ENCODE measurements at regions not wholly inside any gene's neighbourhood (a gene's known extent, or its start where the extent isn't known, plus 50 kb on each side); places are given as distances from the start of the nearest gene placed in this dataset.

GRCh38 chr6:90739802-90740201 lies 152.9 kb upstream of the MAP3K7 start:
- no peak for DNase-seq (ENCODE audit: low read depth in 1 of 2, low spot score in 2 of 2)
- Histone ChIP-seq H3K9me3 (ENCODE audit: insufficient read depth in 2 of 2, low read depth in 1 of 2, low read length in 1 of 2) (no peaks in the 10 kb centered on the region), H2AFZ (ENCODE audit: low read length) (peak overlapping the region; percentile 82), H2BK20ac (ENCODE audit: low read length) (no peak overlapping the region), H4K8ac (ENCODE audit: extremely low read depth, insufficient read depth, low read length) (no peak overlapping the region), H2AK5ac (ENCODE audit: low read depth, low read length) (no peak overlapping the region), H3K27ac (ENCODE audit: low read depth, low read length) (no peak overlapping the region), H4K5ac (ENCODE audit: insufficient read length, low read depth, low read length) (no peak overlapping the region), H4K91ac (replicated peaks; ENCODE audit: insufficient read length, low read length) (no peak overlapping the region), H2BK15ac (ENCODE audit: low read length) (no peak overlapping the region), H3K23ac (ENCODE audit: insufficient read length) (no peak overlapping the region), H3K4ac (replicated peaks; ENCODE audit: insufficient read length, low read depth, low read length) (no peak overlapping the region), H3K79me1 (ENCODE audit: low read depth, low read length) (no peaks in the 10 kb centered on the region), H3K23me2 (ENCODE audit: low read depth, low read length) (no peaks in the 10 kb centered on the region), H4K20me1 (replicated peaks in 1 of 2; ENCODE audit: control insufficient read depth in 1 of 2, insufficient read depth in 2 of 2, low read length in 2 of 2) (no peaks in the 10 kb centered on the region), H3K18ac (ENCODE audit: extremely low read depth, low read length) (no peak overlapping the region), H3K36me3 (ENCODE audit: control insufficient read depth in 2 of 4, insufficient read depth in 4 of 4, low read length in 3 of 4) (no peaks in the 10 kb centered on the region), H3K27me3 (replicated peaks in 1 of 4; ENCODE audit: control insufficient read depth in 3 of 4, extremely low read depth in 1 of 4, insufficient read depth in 3 of 4, low read length in 3 of 4) (no peaks in the 10 kb centered on the region), H3K4me3 (ENCODE audit: extremely low read depth in 1 of 4, insufficient read depth in 2 of 4, low read depth in 3 of 4, low read length in 4 of 4) (no peak overlapping the region), H2BK120ac (replicated peaks; ENCODE audit: low read depth, low read length) (no peak overlapping the region), H2BK12ac (ENCODE audit: low read depth, low read length) (no peak overlapping the region), H3K4me2 (ENCODE audit: insufficient read depth in 1 of 2, low read depth in 2 of 2, low read length in 2 of 2) (no peak overlapping the region), H3K4me1 (replicated peaks in 1 of 4; ENCODE audit: control insufficient read depth in 3 of 4, insufficient read depth in 4 of 4, low read length in 3 of 4) (peaks cover 0 to 3% (median 0%) of the 10 kb centered on the region in 4 experiments; a peak in 1 of 7 replicates), H3K9ac (replicated peaks in 1 of 4; ENCODE audit: extremely low read depth in 1 of 4, low read depth in 3 of 4, low read length in 3 of 4) (no peak overlapping the region), H3K14ac (ENCODE audit: insufficient read length) (no peak overlapping the region), H3K79me2 (ENCODE audit: control insufficient read depth in 1 of 2, insufficient read depth in 2 of 2, low read length in 2 of 2) (no peaks in the 10 kb centered on the region), H2BK5ac (ENCODE audit: low read depth, low read length) (no peak overlapping the region), H3K56ac (replicated peaks; ENCODE audit: insufficient read length, low read depth, low read length) (no peak overlapping the region)
- WGBS, 2 experiments (ENCODE audit: extremely low coverage in 1 of 2, insufficient coverage in 1 of 2, insufficient read length in 1 of 2, insufficient replicate concordance in 2 of 2, low coverage in 1 of 2, low lambda C conversion rate in 2 of 2, missing lambda C conversion rate in 1 of 2) = 74% methylated on average over 3 of the region's 4 CpGs; no CpG with 5 or more reads in 1 of the 2 experiments
- ChIA-PET CTCF (ENCODE audit: partially characterized antibody) (interaction anchor here (2.0 kb wide), 1 partner anchor 13 kb away, joined by 6 read pairs; no protein-coding TSS in a partner anchor), POLR2A (ENCODE audit: partially characterized antibody) (interaction anchor here (1.6 kb wide), 1 partner anchor 8 kb away, joined by 5 read pairs; no protein-coding TSS in a partner anchor)
- no peak for FAIRE-seq
- no peak for TF ChIP-seq SP4 (IDR thresholded peaks at IDR 0.05; ENCODE audit: low read length)
- no peak for TF ChIP-seq HDAC6 (IDR thresholded peaks at IDR 0.05; ENCODE audit: low read depth, low read length)
- no peak for TF ChIP-seq RAD21 (IDR thresholded peaks at IDR 0.05 in 1 of 2, conservative IDR thresholded peaks at IDR 0.05 in 1 of 2; ENCODE audit: low read depth in 2 of 2, low read length in 2 of 2)
- TF ChIP-seq CBX5 (IDR thresholded peaks at IDR 0.05; ENCODE audit: low read depth, low read length) = no peak
- no peak for TF ChIP-seq JUND (IDR thresholded peaks at IDR 0.05; ENCODE audit: low read length)
- no peak for TF ChIP-seq KDM4A (IDR thresholded peaks at IDR 0.05; ENCODE audit: low read depth, low read length, severe bottlenecking)

Data from H1 (cell line).